Prostate gland (tissue), 2 donors: ENCODE measurements at regions not wholly inside any gene's neighbourhood (a gene's known extent, or its start where the extent isn't known, plus 50 kb on each side); places are given as distances from the start of the nearest gene placed in this dataset.

Experiments used
- DNase-seq: peaks from one replicate; pipeline ENCODE4 v3.0.0-alpha.2; 2019; ENCODE audit warnings: low spot score
- H3K27ac ChIP-seq, 2 donors: fragments of 200-600 bp; sonication (generic); 2 replicates each; pipeline ENCODE4 v1.5.1; 2017 to 2019
- H3K27me3 ChIP-seq: fragments of 200-600 bp; sonication (generic); replicated peaks from 2 replicates; pipeline ENCODE4 v1.5.1; 2019; ENCODE audit not compliant: insufficient read depth
- H3K36me3 ChIP-seq, 2 donors: fragments of 200-600 bp; sonication (generic); 1 replicate in 1 of 2; 2 replicates in 1 of 2; pipeline versions ENCODE4 v1.5.1 to v1.8.1; 2017 to 2019
- H3K4me1 ChIP-seq: fragments of 200-600 bp; sonication (generic); replicated peaks from 2 replicates; pipeline ENCODE4 v1.5.1; 2019
- H3K4me3 ChIP-seq, 2 donors: fragments of 200-600 bp; sonication (generic); 2 replicates each; pipeline ENCODE4 v1.5.1; 2017 to 2019
- H3K9me3 ChIP-seq: fragments of 200-600 bp; sonication (generic); 2 replicates; pipeline ENCODE4 v1.5.1; 2017
- POLR2A ChIP-seq: fragments of 450-650 bp; IDR thresholded peaks from one replicate; pipeline ENCODE4 v1.6.1; 2016; ENCODE audit warnings: antibody characterized with exemption, mild to moderate bottlenecking
- POLR2AphosphoS5 ChIP-seq: sonication (generic); formaldehyde crosslinking; IDR thresholded peaks from one replicate; pipeline ENCODE4 v1.6.1; 2017; ENCODE audit warnings: antibody characterized with exemption
- WGBS: methylation state at CpG from one replicate; pipeline ENCODE4 v1.1.5; 2018; 5-methylcytosine and 5-hydroxymethylcytosine counted together
- intact Hi-C: fragments of 100-400 bp; cut with DNase I; formaldehyde crosslinking; loops from one replicate; pipeline ENCODE4 v1.14.2; 2022
- TF ChIP-seq, protein P1 (sequence below), 4 experiments: fragments of 200-600 bp in 2 of 4; fragments of 450-650 bp in 2 of 4; sonication (generic) in 2 of 4; IDR thresholded peaks; 1 replicate in 3 of 4; 2 replicates in 1 of 4; pipeline ENCODE4 v1.5.1; 2016 to 2019; ENCODE audit warnings: antibody characterized with exemption in 4 of 4, mild to moderate bottlenecking in 2 of 4, moderate library complexity in 2 of 4

DNA sequence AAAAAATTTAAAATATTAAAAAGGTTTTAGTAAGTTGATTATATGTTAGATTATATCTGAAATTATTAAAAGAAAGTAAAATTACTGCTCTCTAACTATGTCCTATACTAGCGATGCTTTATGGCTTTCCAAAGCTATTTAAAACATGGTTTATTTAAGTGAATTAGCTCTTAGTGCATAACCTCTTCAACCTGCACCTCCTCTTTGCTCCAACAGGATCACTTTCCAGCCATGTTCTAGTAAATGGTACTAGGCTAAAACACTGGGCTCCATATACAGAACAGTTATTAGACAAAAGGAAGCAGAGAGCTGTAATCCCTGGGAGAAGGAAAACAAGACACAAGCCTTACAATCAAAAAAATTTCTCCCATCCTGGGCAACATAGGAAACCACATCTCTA lies 314.9 kb upstream of the ECI2 start:
- no peaks in the 10 kb centered on the region for H3K27me3 ChIP-seq
- no peak for DNase-seq
- H3K4me3 ChIP-seq, result no peak overlapping the region
- no peaks in the 10 kb centered on the region for H3K9me3 ChIP-seq
- 90% methylated on average over 1 of the region's 1 CpG for WGBS
- TF ChIP-seq POLR2A (no peak), POLR2AphosphoS5 (no peak)
- TF ChIP-seq, protein P1, sequence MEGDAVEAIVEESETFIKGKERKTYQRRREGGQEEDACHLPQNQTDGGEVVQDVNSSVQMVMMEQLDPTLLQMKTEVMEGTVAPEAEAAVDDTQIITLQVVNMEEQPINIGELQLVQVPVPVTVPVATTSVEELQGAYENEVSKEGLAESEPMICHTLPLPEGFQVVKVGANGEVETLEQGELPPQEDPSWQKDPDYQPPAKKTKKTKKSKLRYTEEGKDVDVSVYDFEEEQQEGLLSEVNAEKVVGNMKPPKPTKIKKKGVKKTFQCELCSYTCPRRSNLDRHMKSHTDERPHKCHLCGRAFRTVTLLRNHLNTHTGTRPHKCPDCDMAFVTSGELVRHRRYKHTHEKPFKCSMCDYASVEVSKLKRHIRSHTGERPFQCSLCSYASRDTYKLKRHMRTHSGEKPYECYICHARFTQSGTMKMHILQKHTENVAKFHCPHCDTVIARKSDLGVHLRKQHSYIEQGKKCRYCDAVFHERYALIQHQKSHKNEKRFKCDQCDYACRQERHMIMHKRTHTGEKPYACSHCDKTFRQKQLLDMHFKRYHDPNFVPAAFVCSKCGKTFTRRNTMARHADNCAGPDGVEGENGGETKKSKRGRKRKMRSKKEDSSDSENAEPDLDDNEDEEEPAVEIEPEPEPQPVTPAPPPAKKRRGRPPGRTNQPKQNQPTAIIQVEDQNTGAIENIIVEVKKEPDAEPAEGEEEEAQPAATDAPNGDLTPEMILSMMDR (IDR thresholded peaks at IDR 0.05), result no peak
- no peaks in the 10 kb centered on the region for H3K36me3 ChIP-seq
- no peaks in the 10 kb centered on the region for H3K4me1 ChIP-seq
- H3K27ac ChIP-seq, result no peak overlapping the region
- intact Hi-C loops, result no loop called here

DNA sequence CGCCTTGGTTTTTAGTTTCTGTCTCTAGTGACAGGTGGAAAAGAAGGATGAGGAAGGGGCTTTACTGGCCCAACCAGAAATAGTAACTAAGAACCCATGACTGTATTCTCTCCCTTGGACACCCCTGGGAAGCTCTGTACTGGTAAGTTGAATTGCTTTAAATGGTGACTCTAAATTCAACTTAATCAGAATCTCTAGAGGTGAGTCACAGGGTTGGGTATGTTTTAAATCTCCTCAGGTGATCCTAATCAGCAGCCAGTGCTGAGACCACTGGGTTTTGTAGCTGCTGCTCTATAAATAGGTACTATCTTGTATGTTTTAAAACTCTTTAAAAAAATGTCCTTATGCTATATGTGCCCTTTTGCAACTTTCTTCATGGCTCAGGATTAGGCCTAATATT lies 314.0 kb upstream of the ECI2 start:
- intact Hi-C loops, result no loop called here
- TF ChIP-seq POLR2AphosphoS5, result no peak
- TF ChIP-seq, protein P1 (IDR thresholded peaks at IDR 0.05), result no peak
- no peak for TF ChIP-seq POLR2A
- H3K27me3 ChIP-seq, result no peaks in the 10 kb centered on the region
- no peak overlapping the region for H3K27ac ChIP-seq
- DNase-seq, result no peak
- H3K4me3 ChIP-seq, result no peak overlapping the region
- H3K36me3 ChIP-seq, result no peaks in the 10 kb centered on the region
- 94% methylated on average over 1 of the region's 1 CpG for WGBS
- no peaks in the 10 kb centered on the region for H3K9me3 ChIP-seq
- H3K4me1 ChIP-seq, result no peaks in the 10 kb centered on the region

DNA sequence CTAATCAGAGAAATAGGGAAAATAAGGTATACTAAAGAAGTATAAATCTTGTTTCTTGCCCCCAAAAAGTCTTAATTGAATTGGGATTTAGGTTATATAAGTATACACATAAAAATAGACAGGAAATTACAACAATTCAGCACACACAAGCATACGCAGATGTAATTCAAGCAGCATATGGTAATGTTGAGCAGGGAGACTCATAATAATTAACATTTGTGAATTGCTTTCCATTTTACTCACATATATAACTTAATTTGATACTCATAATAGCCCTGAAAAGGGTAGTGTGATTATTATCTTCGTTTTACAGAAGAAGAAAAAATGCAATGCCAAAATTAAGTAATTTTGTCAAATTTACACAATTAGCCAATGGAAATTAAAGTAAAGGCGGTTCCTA lies 313.5 kb upstream of the ECI2 start:
- DNase-seq, result no peak
- TF ChIP-seq POLR2AphosphoS5 (no peak), POLR2A (no peak)
- TF ChIP-seq, protein P1 (IDR thresholded peaks at IDR 0.05), result no peak
- WGBS, result 89% methylated on average over 3 of the region's 3 CpGs
- Histone ChIP-seq H3K36me3 (no peaks in the 10 kb centered on the region), H3K4me1 (no peaks in the 10 kb centered on the region), H3K27ac (no peak overlapping the region), H3K9me3 (no peaks in the 10 kb centered on the region), H3K4me3 (no peak overlapping the region), H3K27me3 (no peaks in the 10 kb centered on the region)
- intact Hi-C loops, result no loop called here

DNA sequence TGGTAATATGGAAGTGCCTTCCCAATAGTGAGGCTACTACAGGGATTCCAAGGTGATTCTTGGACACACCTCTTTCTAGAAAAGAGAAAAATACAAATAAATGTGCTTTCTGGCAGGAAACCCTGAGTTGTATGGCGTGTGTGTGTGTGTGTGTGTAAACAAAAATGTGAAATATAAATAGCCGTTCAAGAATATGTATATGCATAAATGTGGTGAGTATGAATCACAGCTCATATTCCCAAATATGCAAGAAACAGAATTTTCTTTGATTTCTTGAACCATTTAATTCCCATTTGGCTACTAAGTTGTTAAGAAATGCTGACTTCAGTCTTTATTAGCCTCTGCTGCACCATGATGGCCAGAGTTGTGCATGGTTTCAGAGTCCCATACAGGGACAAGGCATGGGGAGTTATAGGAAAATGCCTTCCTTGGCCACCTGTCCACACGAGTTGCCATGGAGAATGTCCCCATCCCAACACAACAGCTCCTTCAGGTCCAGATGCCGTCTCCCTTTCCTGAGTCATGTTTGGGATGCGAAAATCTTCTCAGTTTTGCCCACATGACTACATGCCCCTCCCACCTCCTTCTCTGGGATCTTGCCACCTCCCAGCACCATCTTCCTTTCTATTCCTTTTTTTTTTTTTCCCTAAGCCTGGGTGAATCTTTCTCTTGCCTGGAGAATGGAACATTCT lies 312.4 kb upstream of the ECI2 start:
- H3K27me3 ChIP-seq, result no peaks in the 10 kb centered on the region
- H3K4me1 ChIP-seq, result no peaks in the 10 kb centered on the region
- intact Hi-C loops, result no loop called here
- H3K4me3 ChIP-seq, result no peak overlapping the region
- H3K36me3 ChIP-seq, result no peaks in the 10 kb centered on the region
- no peak overlapping the region for H3K27ac ChIP-seq
- WGBS, result 82% methylated on average over 5 of the region's 5 CpGs
- TF ChIP-seq POLR2AphosphoS5, result no peak
- no peak for TF ChIP-seq POLR2A
- TF ChIP-seq, protein P1 (IDR thresholded peaks at IDR 0.05), result no peak
- DNase-seq, result no peak
- H3K9me3 ChIP-seq, result no peaks in the 10 kb centered on the region

DNA sequence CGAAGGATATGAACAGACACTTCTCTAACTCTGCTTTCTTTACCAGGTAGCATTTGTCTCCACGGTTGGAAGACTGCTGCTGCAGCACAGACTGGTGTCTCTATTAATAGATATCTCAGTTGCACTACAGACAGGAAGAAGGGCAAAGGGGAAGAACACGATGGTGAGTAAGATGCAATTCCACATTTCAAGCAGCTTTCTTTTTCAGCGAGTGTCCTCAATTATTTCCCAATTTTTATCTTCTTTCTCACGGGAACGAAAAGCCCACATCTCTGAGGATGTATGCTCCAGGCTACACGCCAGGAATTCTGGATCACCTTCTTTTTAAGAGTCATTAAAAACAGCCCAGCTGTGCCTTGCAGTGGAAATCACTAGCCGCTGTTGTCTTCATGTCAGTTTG lies 311.6 kb upstream of the ECI2 start:
- 36% methylated on average over 8 of the region's 8 CpGs for WGBS
- intact Hi-C loops, result no loop called here
- H3K36me3 ChIP-seq, result no peaks in the 10 kb centered on the region

More for the DNA sequence above, 311.6 kb upstream of the ECI2 start:
- Histone ChIP-seq H3K9me3 (no peaks in the 10 kb centered on the region), H3K4me3 (no peak overlapping the region), H3K27me3 (no peaks in the 10 kb centered on the region), H3K27ac (no peak overlapping the region), H3K4me1 (no peaks in the 10 kb centered on the region)
- DNase-seq, result no peak
- TF ChIP-seq, protein P1 (IDR thresholded peaks at IDR 0.05), result no peak
- TF ChIP-seq POLR2A (no peak), POLR2AphosphoS5 (no peak)
